PC-9 (cell line): ENCODE measurements at regions not wholly inside any gene's neighbourhood (a gene's known extent, or its start where the extent isn't known, plus 50 kb on each side); places are given as distances from the start of the nearest gene placed in this dataset.

Experiments
- BruUV-seq: library from RNA; stranded (reverse); fragments of 400-500 nt; replicated peaks from 2 replicates; lab custom pipeline; 2021; lab: Mats Ljungman, UMichigan
- CTCF ChIA-PET: fragments of 300-600 bp; sonication (Branson Sonifier 250); formaldehyde crosslinking; loops from one replicate; lab custom pipeline; 2022; ENCODE audit warnings: antibody characterized with exemption; lab: Charles Lee
- POLR2A ChIA-PET: fragments of 300-600 bp; sonication (Branson Sonifier 250); formaldehyde crosslinking; loops from one replicate; lab custom pipeline; 2022; ENCODE audit warnings: antibody characterized with exemption; ENCODE audit not compliant: unreplicated experiment; lab: Charles Lee
- DNase-seq, 2 experiments: peaks; one replicate each; pipeline versions ENCODE4 v3.0.0 to v3.0.0-alpha.2; 2015 to 2022; ENCODE audit warnings: mixed read lengths in 1 of 2
- H2AFZ ChIP-seq: fragments of 200-600 bp; sonication (generic); 2 replicates; pipeline ENCODE4 v1.8.1; 2017; ENCODE audit warnings: antibody characterized with exemption
- H3F3A ChIP-seq: fragments of 200-600 bp; sonication (generic); 2 replicates; pipeline ENCODE4 v1.8.1; 2017; ENCODE audit warnings: antibody characterized with exemption, mild to moderate bottlenecking, low read depth; ENCODE audit not compliant: insufficient read depth
- H3K27ac ChIP-seq: fragments of 200-600 bp; sonication (generic); 2 replicates; pipeline ENCODE4 v1.6.1; 2016; ENCODE audit warnings: mixed run types
- H3K27me3 ChIP-seq: fragments of 200-600 bp; sonication (generic); 2 replicates; pipeline ENCODE4 v1.6.1; 2016; ENCODE audit warnings: low read depth, mixed run types; ENCODE audit not compliant: insufficient read depth
- H3K36me3 ChIP-seq: fragments of 200-600 bp; sonication (generic); 2 replicates; pipeline ENCODE4 v1.6.1; 2016; ENCODE audit warnings: low read depth, mixed run types
- H3K4me1 ChIP-seq: fragments of 200-600 bp; sonication (generic); replicated peaks from 2 replicates; pipeline ENCODE4 v1.6.1; 2016; ENCODE audit warnings: mixed run types; ENCODE audit not compliant: insufficient read depth
- H3K4me2 ChIP-seq: fragments of 200-600 bp; sonication (generic); 2 replicates; pipeline ENCODE4 v1.6.1; 2017; ENCODE audit warnings: mixed run types
- H3K4me3 ChIP-seq: fragments of 200-600 bp; sonication (generic); 2 replicates; pipeline ENCODE4 v1.6.1; 2016; ENCODE audit warnings: mixed run types
- H3K79me2 ChIP-seq: fragments of 200-600 bp; sonication (generic); 2 replicates; pipeline ENCODE4 v1.6.1; 2017; ENCODE audit warnings: low read depth, mixed run types
- H3K9me2 ChIP-seq: fragments of 200-600 bp; sonication (generic); 2 replicates; pipeline ENCODE4 v1.8.1; 2017; ENCODE audit warnings: mild to moderate bottlenecking; ENCODE audit not compliant: insufficient read depth
- H3K9me3 ChIP-seq: fragments of 200-600 bp; sonication (generic); 2 replicates; pipeline ENCODE4 v1.8.1; 2016; ENCODE audit warnings: low read depth; ENCODE audit not compliant: insufficient read depth
- H4K20me1 ChIP-seq: fragments of 200-600 bp; sonication (generic); 2 replicates; pipeline ENCODE4 v1.8.1; 2017; ENCODE audit not compliant: insufficient read depth
- EZH2 ChIP-seq: fragments of 200-600 bp; sonication (generic); IDR thresholded peaks from 2 replicates; pipeline ENCODE4 v1.8.0; 2017; ENCODE audit warnings: antibody characterized with exemption, low read depth
- intact Hi-C: fragments of 100-400 bp; cut with micrococcal nuclease; formaldehyde crosslinking; loops from one replicate; pipeline ENCODE4 v1.10.0; 2022; ENCODE audit not compliant: unreplicated experiment
- TF ChIP-seq, protein P1 (sequence below): fragments of 200-600 bp; sonication (generic); conservative IDR thresholded peaks from 2 replicates; pipeline ENCODE4 v1.6.1; 2017; ENCODE audit warnings: mixed run types, antibody characterized with exemption, mild to moderate bottlenecking, moderate library complexity

DNA sequence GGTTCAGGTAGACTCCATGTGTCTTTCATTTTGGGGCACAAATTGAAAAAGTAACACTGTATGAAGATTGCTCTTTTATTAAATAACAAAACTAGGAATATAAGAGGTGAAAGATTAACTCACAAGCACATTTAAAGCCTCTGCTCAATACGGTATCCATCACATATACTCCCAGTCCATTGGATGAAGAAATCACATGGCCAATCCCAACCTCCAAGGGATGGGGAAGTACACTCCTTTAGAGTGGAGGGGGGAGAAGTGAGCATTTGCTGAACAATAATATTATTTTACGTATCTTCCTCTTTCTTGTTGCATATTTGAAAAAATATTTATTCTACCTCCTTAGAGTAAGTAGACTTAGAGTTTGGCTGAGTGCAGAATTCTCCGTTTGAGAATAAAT is 316.5 kb downstream of the LMX1A start:
- intact Hi-C loops = no loop called here
- no peaks in the 10 kb centered on the region for H4K20me1 ChIP-seq
- no peaks in the 10 kb centered on the region for H3K9me2 ChIP-seq
- no peak overlapping the region for H3K4me2 ChIP-seq
- no peak for DNase-seq
- no peaks in the 10 kb centered on the region for H3K9me3 ChIP-seq
- ChIA-PET POLR2A (no interaction called here), CTCF (no interaction called here)
- no peaks in the 10 kb centered on the region for H3K4me1 ChIP-seq
- no peak overlapping the region for H3K4me3 ChIP-seq
- no peak overlapping the region for H3K27ac ChIP-seq
- TF ChIP-seq EZH2 = no peak
- TF ChIP-seq, protein P1, sequence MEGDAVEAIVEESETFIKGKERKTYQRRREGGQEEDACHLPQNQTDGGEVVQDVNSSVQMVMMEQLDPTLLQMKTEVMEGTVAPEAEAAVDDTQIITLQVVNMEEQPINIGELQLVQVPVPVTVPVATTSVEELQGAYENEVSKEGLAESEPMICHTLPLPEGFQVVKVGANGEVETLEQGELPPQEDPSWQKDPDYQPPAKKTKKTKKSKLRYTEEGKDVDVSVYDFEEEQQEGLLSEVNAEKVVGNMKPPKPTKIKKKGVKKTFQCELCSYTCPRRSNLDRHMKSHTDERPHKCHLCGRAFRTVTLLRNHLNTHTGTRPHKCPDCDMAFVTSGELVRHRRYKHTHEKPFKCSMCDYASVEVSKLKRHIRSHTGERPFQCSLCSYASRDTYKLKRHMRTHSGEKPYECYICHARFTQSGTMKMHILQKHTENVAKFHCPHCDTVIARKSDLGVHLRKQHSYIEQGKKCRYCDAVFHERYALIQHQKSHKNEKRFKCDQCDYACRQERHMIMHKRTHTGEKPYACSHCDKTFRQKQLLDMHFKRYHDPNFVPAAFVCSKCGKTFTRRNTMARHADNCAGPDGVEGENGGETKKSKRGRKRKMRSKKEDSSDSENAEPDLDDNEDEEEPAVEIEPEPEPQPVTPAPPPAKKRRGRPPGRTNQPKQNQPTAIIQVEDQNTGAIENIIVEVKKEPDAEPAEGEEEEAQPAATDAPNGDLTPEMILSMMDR = no peak
- H3K36me3 ChIP-seq = no peaks in the 10 kb centered on the region
- H2AFZ ChIP-seq = no peak overlapping the region
- H3K27me3 ChIP-seq = no peaks in the 10 kb centered on the region
- no peaks in the 10 kb centered on the region for H3F3A ChIP-seq
- BruUV-seq = no TSS peak
- no peaks in the 10 kb centered on the region for H3K79me2 ChIP-seq

DNA sequence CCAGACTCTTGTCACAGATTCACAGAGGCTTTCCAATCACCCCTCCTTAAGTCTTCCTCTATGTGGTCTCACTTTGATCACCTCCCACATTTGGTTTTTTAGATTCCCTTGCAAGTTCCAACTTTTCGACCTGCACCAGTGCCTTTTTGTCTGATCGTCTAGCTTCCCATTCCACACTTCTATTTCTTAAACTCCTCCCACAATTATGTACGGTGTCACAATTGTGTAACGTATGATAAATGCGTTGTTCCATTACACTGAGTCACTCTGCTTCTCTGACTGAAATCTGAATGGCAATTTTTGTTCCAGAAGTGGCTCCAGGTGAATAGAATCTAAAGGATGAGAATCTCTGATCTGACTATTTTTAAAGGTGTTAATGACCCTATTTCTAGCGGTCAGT is 320.1 kb downstream of the LMX1A start:
- POLR2A ChIA-PET = no interaction called here
- Histone ChIP-seq H3K27ac (no peak overlapping the region), H3K9me2 (no peaks in the 10 kb centered on the region), H4K20me1 (no peaks in the 10 kb centered on the region), H3K9me3 (no peaks in the 10 kb centered on the region), H2AFZ (no peak overlapping the region; the same call in 1 of the 2 replicates), H3K79me2 (no peaks in the 10 kb centered on the region), H3F3A (no peaks in the 10 kb centered on the region), H3K4me1 (no peaks in the 10 kb centered on the region), H3K4me3 (no peak overlapping the region), H3K27me3 (no peaks in the 10 kb centered on the region), H3K4me2 (no peak overlapping the region), H3K36me3 (no peaks in the 10 kb centered on the region)
- intact Hi-C loops = no loop called here
- BruUV-seq = no TSS peak
- CTCF ChIA-PET = no interaction called here
- no peak for TF ChIP-seq EZH2
- TF ChIP-seq, protein P1 = no peak
- DNase-seq = no peak

DNA sequence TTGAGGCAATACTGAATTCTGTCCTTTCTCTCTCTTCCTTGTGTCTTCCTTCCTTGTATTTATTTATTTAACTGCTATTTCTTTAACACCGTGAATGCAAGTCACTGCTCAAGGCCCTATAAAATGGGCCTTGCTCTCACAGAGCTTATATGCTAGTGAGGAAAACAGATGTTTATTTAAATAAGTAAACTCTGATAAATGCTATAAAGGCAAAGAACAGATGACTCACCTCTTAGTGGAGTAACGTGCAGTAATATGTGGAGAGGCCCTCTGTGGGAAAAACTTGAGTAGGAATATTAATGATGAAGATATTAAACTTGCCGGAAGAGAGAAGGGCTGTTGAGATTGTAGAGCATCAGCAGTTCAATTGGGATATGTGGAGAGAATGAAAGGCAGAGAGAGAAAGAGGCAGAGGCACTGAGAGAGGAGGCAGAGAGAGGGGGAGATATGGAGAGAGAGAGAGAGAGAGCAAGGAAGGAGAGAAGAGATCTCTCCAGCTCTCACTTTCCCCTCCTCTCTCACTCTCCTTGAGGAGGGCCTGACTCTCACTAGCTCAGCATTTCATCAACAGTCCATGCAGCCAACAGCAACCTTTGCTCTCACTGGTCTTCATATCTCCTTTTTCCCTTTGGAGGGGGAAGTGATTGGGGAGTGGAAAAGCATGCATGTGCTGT is 322.2 kb downstream of the LMX1A start:
- no peaks in the 10 kb centered on the region for H3K79me2 ChIP-seq
- H3K36me3 ChIP-seq = no peaks in the 10 kb centered on the region
- intact Hi-C loops = no loop called here
- no peaks in the 10 kb centered on the region for H3F3A ChIP-seq
- no peaks in the 10 kb centered on the region for H3K9me3 ChIP-seq
- H3K27ac ChIP-seq = no peak overlapping the region
- POLR2A ChIA-PET = no interaction called here
- H3K4me1 ChIP-seq = no peaks in the 10 kb centered on the region
- H4K20me1 ChIP-seq = no peaks in the 10 kb centered on the region
- BruUV-seq = no TSS peak
- H3K4me2 ChIP-seq = no peak overlapping the region
- DNase-seq = no peak
- TF ChIP-seq, protein P1 = no peak
- no peak for TF ChIP-seq EZH2
- no peaks in the 10 kb centered on the region for H3K27me3 ChIP-seq
- CTCF ChIA-PET = no interaction called here
- H3K9me2 ChIP-seq = no peaks in the 10 kb centered on the region
- H3K4me3 ChIP-seq = no peak overlapping the region
- H2AFZ ChIP-seq = no peak overlapping the region
